HL-60 (cell line): ENCODE measurements at regions not wholly inside any gene's neighbourhood (a gene's known extent, or its start where the extent isn't known, plus 50 kb on each side); places are given as distances from the start of the nearest gene placed in this dataset.

Source experiments
- DNase-seq, 2 experiments: peaks; one replicate each; pipeline ENCODE4 v3.0.0-alpha.2; 2010 to 2020; ENCODE audit warnings: low read depth in 1 of 2, low spot score in 1 of 2
- H3K27ac ChIP-seq: fragments of 250-450 bp; sonication (Bioruptor Pico); replicated peaks from 2 replicates; pipeline ENCODE4 v1.5.1; 2020; ENCODE audit warnings: mild to moderate bottlenecking, moderate library complexity
- H3K27me3 ChIP-seq: fragments of 250-450 bp; sonication (Bioruptor Pico); 2 replicates; pipeline ENCODE4 v1.5.1; 2021; ENCODE audit warnings: mild to moderate bottlenecking, moderate library complexity; ENCODE audit not compliant: insufficient read depth, poor library complexity, severe bottlenecking
- H3K4me3 ChIP-seq: replicated peaks from 2 replicates; pipeline ENCODE4 v1.5.1; 2011; ENCODE audit warnings: mild to moderate bottlenecking, control low read depth, low read length; ENCODE audit not compliant: insufficient read depth
- GABPA ChIP-seq: IDR thresholded peaks from 2 replicates; pipeline ENCODE4 v1.6.1; 2012; ENCODE audit warnings: low read depth
- POLR2AphosphoS5 ChIP-seq: IDR thresholded peaks from 2 replicates; pipeline ENCODE4 v1.6.1; 2012; ENCODE audit warnings: low read depth
- SPI1 ChIP-seq: IDR thresholded peaks from 2 replicates; pipeline ENCODE4 v1.6.1; 2012; ENCODE audit warnings: low read depth, mild to moderate bottlenecking, borderline replicate concordance
- TF ChIP-seq, protein P1 (sequence below): IDR thresholded peaks from one replicate; pipeline ENCODE4 v1.5.1; 2011; ENCODE audit warnings: low read length, control low read depth, inconsistent platforms; ENCODE audit not compliant: insufficient read depth
- TF ChIP-seq, protein P2 (sequence below): IDR thresholded peaks from 2 replicates; pipeline ENCODE4 v1.6.1; 2012; ENCODE audit warnings: low read depth; ENCODE audit not compliant: insufficient replicate concordance

DNA sequence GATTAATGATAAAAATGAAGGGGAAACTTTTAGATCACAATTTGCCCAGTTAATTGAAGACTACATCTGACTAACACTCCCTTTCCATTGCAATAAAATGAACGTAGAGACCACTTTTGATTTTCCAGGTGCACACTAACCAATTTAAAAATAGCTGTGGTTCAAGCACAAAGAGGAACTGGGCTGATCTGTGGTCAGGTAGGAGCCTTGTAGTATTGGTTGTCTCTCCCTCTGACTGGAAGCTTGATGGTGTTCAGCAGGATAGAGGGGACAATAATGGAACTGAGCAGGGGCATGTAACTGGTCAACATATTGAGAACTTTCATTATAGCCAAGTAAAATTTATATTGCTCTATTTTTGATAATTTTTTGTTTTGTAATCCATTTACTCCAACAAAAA lies 886.8 kb upstream of the SEMA6A start:
- no peak for DNase-seq
- H3K4me3 ChIP-seq = no peak overlapping the region
- H3K27me3 ChIP-seq = no peaks in the 10 kb centered on the region
- no peak for TF ChIP-seq GABPA
- no peak for TF ChIP-seq SPI1
- TF ChIP-seq, protein P1, sequence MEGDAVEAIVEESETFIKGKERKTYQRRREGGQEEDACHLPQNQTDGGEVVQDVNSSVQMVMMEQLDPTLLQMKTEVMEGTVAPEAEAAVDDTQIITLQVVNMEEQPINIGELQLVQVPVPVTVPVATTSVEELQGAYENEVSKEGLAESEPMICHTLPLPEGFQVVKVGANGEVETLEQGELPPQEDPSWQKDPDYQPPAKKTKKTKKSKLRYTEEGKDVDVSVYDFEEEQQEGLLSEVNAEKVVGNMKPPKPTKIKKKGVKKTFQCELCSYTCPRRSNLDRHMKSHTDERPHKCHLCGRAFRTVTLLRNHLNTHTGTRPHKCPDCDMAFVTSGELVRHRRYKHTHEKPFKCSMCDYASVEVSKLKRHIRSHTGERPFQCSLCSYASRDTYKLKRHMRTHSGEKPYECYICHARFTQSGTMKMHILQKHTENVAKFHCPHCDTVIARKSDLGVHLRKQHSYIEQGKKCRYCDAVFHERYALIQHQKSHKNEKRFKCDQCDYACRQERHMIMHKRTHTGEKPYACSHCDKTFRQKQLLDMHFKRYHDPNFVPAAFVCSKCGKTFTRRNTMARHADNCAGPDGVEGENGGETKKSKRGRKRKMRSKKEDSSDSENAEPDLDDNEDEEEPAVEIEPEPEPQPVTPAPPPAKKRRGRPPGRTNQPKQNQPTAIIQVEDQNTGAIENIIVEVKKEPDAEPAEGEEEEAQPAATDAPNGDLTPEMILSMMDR = no peak
- TF ChIP-seq POLR2AphosphoS5 = no peak
- TF ChIP-seq, protein P2, sequence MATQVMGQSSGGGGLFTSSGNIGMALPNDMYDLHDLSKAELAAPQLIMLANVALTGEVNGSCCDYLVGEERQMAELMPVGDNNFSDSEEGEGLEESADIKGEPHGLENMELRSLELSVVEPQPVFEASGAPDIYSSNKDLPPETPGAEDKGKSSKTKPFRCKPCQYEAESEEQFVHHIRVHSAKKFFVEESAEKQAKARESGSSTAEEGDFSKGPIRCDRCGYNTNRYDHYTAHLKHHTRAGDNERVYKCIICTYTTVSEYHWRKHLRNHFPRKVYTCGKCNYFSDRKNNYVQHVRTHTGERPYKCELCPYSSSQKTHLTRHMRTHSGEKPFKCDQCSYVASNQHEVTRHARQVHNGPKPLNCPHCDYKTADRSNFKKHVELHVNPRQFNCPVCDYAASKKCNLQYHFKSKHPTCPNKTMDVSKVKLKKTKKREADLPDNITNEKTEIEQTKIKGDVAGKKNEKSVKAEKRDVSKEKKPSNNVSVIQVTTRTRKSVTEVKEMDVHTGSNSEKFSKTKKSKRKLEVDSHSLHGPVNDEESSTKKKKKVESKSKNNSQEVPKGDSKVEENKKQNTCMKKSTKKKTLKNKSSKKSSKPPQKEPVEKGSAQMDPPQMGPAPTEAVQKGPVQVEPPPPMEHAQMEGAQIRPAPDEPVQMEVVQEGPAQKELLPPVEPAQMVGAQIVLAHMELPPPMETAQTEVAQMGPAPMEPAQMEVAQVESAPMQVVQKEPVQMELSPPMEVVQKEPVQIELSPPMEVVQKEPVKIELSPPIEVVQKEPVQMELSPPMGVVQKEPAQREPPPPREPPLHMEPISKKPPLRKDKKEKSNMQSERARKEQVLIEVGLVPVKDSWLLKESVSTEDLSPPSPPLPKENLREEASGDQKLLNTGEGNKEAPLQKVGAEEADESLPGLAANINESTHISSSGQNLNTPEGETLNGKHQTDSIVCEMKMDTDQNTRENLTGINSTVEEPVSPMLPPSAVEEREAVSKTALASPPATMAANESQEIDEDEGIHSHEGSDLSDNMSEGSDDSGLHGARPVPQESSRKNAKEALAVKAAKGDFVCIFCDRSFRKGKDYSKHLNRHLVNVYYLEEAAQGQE = no peak
- H3K27ac ChIP-seq = no peak overlapping the region

DNA sequence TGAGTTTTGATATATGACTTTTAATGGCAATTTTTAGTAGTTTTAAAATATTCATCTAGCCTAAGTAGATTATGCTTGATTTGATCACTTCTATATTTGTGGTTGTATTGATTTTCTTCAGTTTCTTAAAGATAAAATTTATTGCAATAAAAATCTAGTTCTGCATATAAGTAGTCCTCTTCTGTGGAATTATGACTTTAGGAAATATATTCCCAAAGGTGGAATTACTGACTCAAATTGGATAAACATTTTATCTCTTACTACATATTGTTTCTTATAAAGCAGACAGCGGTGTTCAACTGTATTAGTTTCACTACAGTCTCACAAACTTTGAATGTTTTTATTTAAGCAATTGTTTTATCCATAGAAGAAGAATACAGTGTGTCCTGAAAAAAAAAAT lies 883.0 kb upstream of the SEMA6A start:
- Histone ChIP-seq H3K27ac (no peak overlapping the region), H3K4me3 (no peak overlapping the region), H3K27me3 (no peaks in the 10 kb centered on the region)
- TF ChIP-seq GABPA = no peak
- TF ChIP-seq, protein P1 = no peak
- TF ChIP-seq SPI1 = no peak
- no peak for TF ChIP-seq POLR2AphosphoS5
- TF ChIP-seq, protein P2 = no peak
- DNase-seq = no peak

DNA sequence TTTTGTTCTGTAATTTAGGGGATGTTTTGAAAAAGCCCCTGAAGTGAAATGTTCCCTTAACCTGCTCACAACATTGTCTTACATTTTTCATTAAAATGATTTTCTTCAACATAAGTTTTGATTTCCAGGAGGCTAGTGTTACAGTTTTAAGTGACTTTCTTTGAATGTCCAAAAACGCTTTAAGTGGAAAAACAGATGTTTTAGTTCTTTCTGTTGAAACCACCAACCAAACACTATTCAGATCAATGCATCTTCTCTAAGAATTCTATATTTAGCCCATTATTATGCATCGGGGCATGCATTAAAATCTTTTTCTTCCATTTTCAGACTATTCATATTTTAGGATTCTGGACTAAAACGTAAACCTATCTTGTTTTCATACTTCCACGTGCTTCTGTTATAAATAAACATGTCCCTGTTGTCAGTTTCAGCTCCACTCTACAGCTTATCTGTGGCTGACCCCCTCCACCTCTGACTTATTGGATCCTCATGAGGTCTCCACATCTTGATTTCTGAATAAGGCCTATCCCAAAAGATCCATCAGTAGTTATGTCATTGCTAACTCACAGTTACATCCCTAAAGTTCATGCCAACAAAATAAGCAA lies 882.3 kb upstream of the SEMA6A start:
- no peak for TF ChIP-seq SPI1
- TF ChIP-seq, protein P1 = no peak
- TF ChIP-seq, protein P2 = no peak
- no peak for TF ChIP-seq POLR2AphosphoS5
- no peak for TF ChIP-seq GABPA

More for the DNA sequence above, 882.3 kb upstream of the SEMA6A start:
- DNase-seq = no peak
- Histone ChIP-seq H3K27ac (no peak overlapping the region), H3K27me3 (no peaks in the 10 kb centered on the region), H3K4me3 (no peak overlapping the region)
